Effector memory CD4-positive, alpha-beta T cell (primary cell): ENCODE measurements at regions not wholly inside any gene's neighbourhood (a gene's known extent, or its start where the extent isn't known, plus 50 kb on each side); places are given as distances from the start of the nearest gene placed in this dataset.
"Not testable (repeated sequence)": the region's sequence is repeated elsewhere in the genome, so short reads cannot be mapped to it uniquely, and the experiment has no call there.

Experiments
- DNase-seq, 3 donors: peaks; one replicate each; pipeline ENCODE4 v3.0.0-alpha.2; 2020
- H3K27ac ChIP-seq: 2 replicates; pipeline ENCODE4 v1.7.0; 2013; ENCODE audit warnings: mild to moderate bottlenecking, low read length, moderate library complexity; ENCODE audit not compliant: insufficient read depth, poor library complexity, severe bottlenecking
- H3K27me3 ChIP-seq: replicated peaks from 2 replicates; pipeline ENCODE4 v1.7.0; 2013; ENCODE audit warnings: mild to moderate bottlenecking, low read length; ENCODE audit not compliant: insufficient read depth, control insufficient read depth, poor library complexity, severe bottlenecking
- H3K36me3 ChIP-seq: 2 replicates; pipeline ENCODE4 v1.7.0; 2013; ENCODE audit warnings: mild to moderate bottlenecking, low read length, moderate library complexity; ENCODE audit not compliant: control insufficient read depth, insufficient read depth
- H3K4me1 ChIP-seq: 2 replicates; pipeline ENCODE4 v1.7.0; 2013; ENCODE audit warnings: low read length, mild to moderate bottlenecking; ENCODE audit not compliant: control insufficient read depth, insufficient read depth, poor library complexity, severe bottlenecking
- H3K4me3 ChIP-seq: 2 replicates; pipeline ENCODE4 v1.7.0; 2013; ENCODE audit warnings: low read length, low read depth, mild to moderate bottlenecking; ENCODE audit not compliant: insufficient read depth, poor library complexity, severe bottlenecking
- H3K9me3 ChIP-seq: 2 replicates; pipeline ENCODE4 v1.7.0; 2013; ENCODE audit warnings: mild to moderate bottlenecking, low read length, moderate library complexity; ENCODE audit not compliant: control insufficient read depth

GRCh38 chr1:209198961-209199750 is 384.4 kb upstream of the CAMK1G start:
- H3K9me3 ChIP-seq = peaks cover 9% of the 10 kb centered on the region
- no peaks in the 10 kb centered on the region for H3K4me1 ChIP-seq
- no peak for DNase-seq

DNA sequence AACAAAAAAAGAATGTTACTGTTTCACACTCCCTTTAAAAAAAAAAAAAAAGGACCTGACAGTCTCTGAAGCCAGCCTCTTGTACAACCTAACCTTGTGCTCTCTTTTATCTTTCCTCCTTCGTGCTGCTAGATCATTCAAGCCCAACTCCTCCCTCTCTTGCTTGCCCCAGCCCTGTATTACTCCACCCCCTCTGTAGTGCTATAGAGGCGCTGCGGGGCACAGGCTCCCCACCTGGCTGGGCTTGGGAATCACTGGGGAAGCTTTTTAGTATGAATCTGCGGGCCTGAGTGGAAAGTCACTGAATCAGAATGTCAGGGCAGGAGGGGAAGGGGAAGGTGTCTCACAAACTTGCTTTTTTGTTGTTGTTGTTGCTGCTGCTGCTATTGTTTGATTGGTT is 383.7 kb upstream of the CAMK1G start:
- no peak overlapping the region for H3K27ac ChIP-seq
- no peaks in the 10 kb centered on the region for H3K36me3 ChIP-seq
- peaks cover 9% of the 10 kb centered on the region for H3K9me3 ChIP-seq
- no peak overlapping the region for H3K4me3 ChIP-seq
- H3K4me1 ChIP-seq = no peaks in the 10 kb centered on the region
- H3K27me3 ChIP-seq = no peaks in the 10 kb centered on the region
- no peak for DNase-seq

More at GRCh38 chr1:209198961-209199750, 384.4 kb upstream of the CAMK1G start:
- Histone ChIP-seq H3K27me3 (no peaks in the 10 kb centered on the region), H3K36me3 (no peaks in the 10 kb centered on the region), H3K4me3 (no peak overlapping the region), H3K27ac (no peak overlapping the region)

DNA sequence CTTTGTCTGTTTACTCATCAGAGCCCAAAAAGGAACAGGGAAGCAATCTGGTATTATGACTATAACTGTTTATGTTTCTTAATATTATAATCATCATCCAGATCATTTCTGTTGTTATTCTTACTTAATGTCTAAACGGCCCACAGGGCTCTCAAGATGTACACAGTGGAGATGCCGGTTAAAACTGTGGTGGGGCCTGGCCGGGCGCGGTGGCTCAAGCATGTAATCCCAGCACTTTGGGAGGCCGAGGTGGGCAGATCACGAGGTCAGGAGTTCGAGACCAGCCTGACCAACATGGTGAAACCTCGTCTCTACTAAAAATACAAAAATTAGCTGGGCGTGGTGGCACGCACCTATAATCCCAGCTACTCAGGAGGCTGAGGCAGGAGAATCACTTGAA is 381.2 kb upstream of the CAMK1G start:
- not testable (repeated sequence) for H3K4me1 ChIP-seq, H3K36me3 ChIP-seq, H3K9me3 ChIP-seq, H3K27ac ChIP-seq, H3K4me3 ChIP-seq, H3K27me3 ChIP-seq, DNase-seq

DNA sequence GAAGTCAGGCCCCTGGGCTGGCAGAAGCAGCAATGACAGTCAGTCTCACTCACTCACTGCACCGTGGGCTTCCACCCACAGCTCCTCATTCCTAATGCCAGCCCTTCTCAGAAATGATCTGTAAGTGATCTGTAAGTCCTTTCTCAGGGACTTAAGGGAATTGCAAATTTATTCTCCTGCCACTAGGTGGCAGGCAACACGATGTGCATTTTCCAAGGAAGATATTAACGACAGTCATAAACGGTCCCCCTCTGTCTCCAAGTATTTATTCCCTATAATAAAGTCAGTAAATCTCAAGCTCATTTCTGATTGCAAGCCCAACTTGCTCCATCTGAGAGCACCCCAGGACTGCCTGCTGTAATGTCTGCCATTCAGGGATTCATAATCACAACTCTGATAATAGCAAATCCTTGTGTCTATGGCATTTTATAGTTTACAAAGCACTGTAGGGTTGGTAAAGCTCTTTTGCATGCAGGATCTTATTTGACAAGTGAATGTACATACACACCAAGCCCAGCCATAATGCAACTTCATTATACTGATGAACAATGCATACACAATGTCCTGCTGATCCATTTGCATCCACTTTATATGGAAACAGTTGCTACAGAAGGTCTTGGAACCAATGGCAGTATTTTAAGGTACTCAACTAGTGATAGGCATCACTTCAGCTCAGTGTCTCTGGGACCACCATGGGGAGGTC is 380.5 kb upstream of the CAMK1G start:
- no peaks in the 10 kb centered on the region for H3K27me3 ChIP-seq
- H3K4me1 ChIP-seq = no peaks in the 10 kb centered on the region
- no peaks in the 10 kb centered on the region for H3K36me3 ChIP-seq
- H3K4me3 ChIP-seq = no peak overlapping the region
- DNase-seq = no peak
- no peaks in the 10 kb centered on the region for H3K9me3 ChIP-seq
- no peak overlapping the region for H3K27ac ChIP-seq

DNA sequence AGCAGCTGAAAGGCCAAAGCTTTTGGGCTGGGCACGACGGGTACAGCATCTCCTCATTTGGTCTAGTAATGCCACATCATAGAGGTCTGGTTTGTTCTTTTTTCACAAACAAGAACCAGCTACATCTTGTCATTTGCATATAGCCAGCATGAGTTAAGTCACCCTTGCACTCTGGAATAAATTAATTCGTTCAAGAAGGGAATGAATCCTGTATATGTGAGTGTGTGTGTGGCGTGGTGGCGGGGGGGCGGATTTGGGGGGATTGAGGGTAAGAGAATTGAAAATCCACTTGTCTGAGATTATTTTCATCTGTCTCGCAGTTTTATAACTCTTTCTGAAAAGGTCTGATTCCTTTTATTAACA is 380.0 kb upstream of the CAMK1G start:
- H3K27me3 ChIP-seq = no peaks in the 10 kb centered on the region
- DNase-seq = no peak

DNA sequence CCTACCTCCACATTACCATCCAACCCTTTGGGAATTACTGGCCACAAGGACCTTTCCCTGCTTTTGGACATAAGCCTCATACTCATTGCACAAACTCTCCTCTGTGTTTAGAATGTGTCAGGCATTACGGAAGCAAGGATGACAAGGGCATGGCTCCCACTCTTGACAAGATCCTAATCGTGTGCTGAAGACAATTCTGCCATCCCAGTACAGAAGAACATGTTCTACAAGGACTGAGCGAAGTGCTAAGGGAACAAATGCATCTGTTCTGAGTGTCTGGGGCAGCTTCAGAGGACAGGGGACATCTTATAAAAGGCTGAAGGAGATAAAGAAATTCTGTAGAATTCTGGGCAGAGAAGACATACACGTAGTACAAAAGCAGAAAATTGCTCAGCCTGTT is 378.5 kb upstream of the CAMK1G start:
- H3K36me3 ChIP-seq = no peaks in the 10 kb centered on the region
- no peak overlapping the region for H3K27ac ChIP-seq
- no peaks in the 10 kb centered on the region for H3K4me1 ChIP-seq
- DNase-seq = no peak
- H3K27me3 ChIP-seq = peaks cover 4% of the 10 kb centered on the region
- no peak overlapping the region for H3K4me3 ChIP-seq
- no peaks in the 10 kb centered on the region for H3K9me3 ChIP-seq

More for the DNA sequence above, 380.0 kb upstream of the CAMK1G start:
- no peak overlapping the region for H3K27ac ChIP-seq
- no peaks in the 10 kb centered on the region for H3K36me3 ChIP-seq
- H3K4me1 ChIP-seq = no peaks in the 10 kb centered on the region
- no peak overlapping the region for H3K4me3 ChIP-seq
- no peaks in the 10 kb centered on the region for H3K9me3 ChIP-seq

DNA sequence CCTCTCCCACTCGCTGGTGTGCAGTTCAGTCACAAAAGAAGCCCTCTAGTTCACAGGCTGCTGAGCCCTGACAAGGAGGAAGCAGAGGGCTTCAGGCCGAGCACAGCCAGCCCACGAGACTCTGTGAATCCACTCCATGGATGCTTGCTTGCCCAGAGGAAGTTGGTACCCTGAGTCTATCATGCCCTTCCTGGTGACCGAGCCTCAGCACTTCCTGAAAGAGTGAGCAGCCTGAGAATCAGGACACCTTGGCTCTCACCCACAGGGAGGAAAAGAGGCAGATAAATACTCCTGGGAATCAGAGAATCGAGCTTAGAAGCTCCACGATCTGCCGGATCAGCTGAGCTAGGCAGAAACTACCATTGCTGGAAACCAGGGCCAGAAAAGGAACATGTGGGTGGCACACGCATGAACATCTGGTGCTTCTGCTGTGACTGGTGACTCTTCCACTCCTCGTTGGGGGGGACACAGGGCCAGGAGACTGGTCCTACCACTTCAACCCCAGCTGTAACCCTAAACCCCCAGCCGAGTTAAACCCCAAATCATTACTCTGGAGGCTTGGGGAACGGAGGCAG is 376.3 kb upstream of the CAMK1G start:
- no peak overlapping the region for H3K4me3 ChIP-seq
- no peaks in the 10 kb centered on the region for H3K4me1 ChIP-seq
- no peaks in the 10 kb centered on the region for H3K36me3 ChIP-seq
- DNase-seq = no peak
- peaks cover 4% of the 10 kb centered on the region for H3K27me3 ChIP-seq
- H3K9me3 ChIP-seq = no peaks in the 10 kb centered on the region
- no peak overlapping the region for H3K27ac ChIP-seq

DNA sequence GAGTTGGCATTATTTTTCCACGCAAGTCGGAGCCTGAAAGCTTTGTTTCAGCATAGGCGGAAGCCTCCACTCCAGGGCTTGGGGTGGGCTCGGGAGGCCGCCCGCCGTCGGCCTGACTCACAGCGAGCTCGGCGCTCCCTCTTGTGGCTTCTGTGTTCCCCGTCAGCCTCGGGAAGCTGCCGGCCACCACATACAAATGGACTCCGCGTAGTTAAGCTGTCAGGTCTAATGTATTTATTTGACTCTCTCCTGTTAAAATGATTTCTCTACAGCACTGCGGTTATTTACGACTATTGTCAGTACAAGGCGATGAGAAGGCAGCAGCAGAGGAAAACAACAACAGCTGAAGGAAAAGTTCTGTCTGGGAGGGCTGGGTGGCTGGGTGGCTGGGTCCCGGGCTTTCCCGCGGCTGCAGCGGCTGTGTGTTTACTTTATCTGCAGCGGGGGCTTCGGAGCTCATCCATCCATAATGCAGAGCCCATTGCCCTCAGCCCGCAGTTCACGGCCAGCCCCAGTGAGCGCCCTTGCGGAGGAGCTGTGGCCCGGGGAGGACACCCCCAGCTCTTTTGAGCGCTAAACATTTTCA is 375.7 kb upstream of the CAMK1G start:
- Histone ChIP-seq H3K9me3 (no peaks in the 10 kb centered on the region), H3K4me3 (no peak overlapping the region), H3K27me3 (peaks cover 4% of the 10 kb centered on the region), H3K27ac (no peak overlapping the region), H3K36me3 (no peaks in the 10 kb centered on the region), H3K4me1 (no peaks in the 10 kb centered on the region)
- no peak for DNase-seq

- Histone ChIP-seq H3K4me1 (no peaks in the 10 kb centered on the region), H3K27ac (no peak overlapping the region), H3K4me3 (no peak overlapping the region), H3K9me3 (no peaks in the 10 kb centered on the region), H3K36me3 (no peaks in the 10 kb centered on the region), H3K27me3 (peaks cover 4% of the 10 kb centered on the region)
- no peak for DNase-seq
Observed at GRCh38 chr1:209208648-209209047, 374.9 kb upstream of the CAMK1G start.

- H3K4me1 ChIP-seq = no peaks in the 10 kb centered on the region
- H3K4me3 ChIP-seq = no peak overlapping the region
- H3K27me3 ChIP-seq = peaks cover 4% of the 10 kb centered on the region
- no peak for DNase-seq
- no peaks in the 10 kb centered on the region for H3K36me3 ChIP-seq
- no peaks in the 10 kb centered on the region for H3K9me3 ChIP-seq
- H3K27ac ChIP-seq = no peak overlapping the region
Observed at GRCh38 chr1:209213989-209214388, 369.5 kb upstream of the CAMK1G start.
